OCI-LY7 (cell line): ENCODE measurements at regions not wholly inside any gene's neighbourhood (a gene's known extent, or its start where the extent isn't known, plus 50 kb on each side); places are given as distances from the start of the nearest gene placed in this dataset.

Experiments used
- BruUV-seq: library from RNA; stranded (reverse); fragments of 400-500 nt; replicated peaks from 2 replicates; lab custom pipeline; 2021; lab: Mats Ljungman, UMichigan
- CTCF ChIA-PET: fragments of 300-600 bp; sonication (Branson Sonifier 250); formaldehyde crosslinking; loops from one replicate; lab custom pipeline; 2022; ENCODE audit warnings: antibody characterized with exemption; ENCODE audit not compliant: unreplicated experiment; lab: Charles Lee
- POLR2A ChIA-PET: fragments of 300-600 bp; sonication (Branson Sonifier 250); formaldehyde crosslinking; loops from one replicate; lab custom pipeline; 2022; ENCODE audit warnings: antibody characterized with exemption; lab: Charles Lee
- DNase-seq: peaks from one replicate; pipeline ENCODE4 v3.0.0-alpha.2; 2015; ENCODE audit warnings: low spot score
- H2AFZ ChIP-seq: fragments of 200-600 bp; sonication (generic), shearing (Covaris generic); 2 replicates; pipeline ENCODE4 v1.6.1; 2014; ENCODE audit warnings: mild to moderate bottlenecking, antibody characterized with exemption, low read length, moderate library complexity
- H3K27ac ChIP-seq: fragments of 200-600 bp; sonication (generic); 2 replicates; pipeline ENCODE4 v1.5.1; 2014; ENCODE audit warnings: mixed run types, low read depth, mild to moderate bottlenecking, moderate library complexity, low read length, inconsistent platforms; ENCODE audit not compliant: poor library complexity, severe bottlenecking
- H3K36me3 ChIP-seq: fragments of 200-600 bp; sonication (generic); 2 replicates; pipeline ENCODE4 v1.6.1; 2014; ENCODE audit warnings: mild to moderate bottlenecking, antibody characterized with exemption, low read length, moderate library complexity, mixed read lengths; ENCODE audit not compliant: insufficient read depth
- H3K4me1 ChIP-seq: fragments of 200-600 bp; sonication (generic); 2 replicates; pipeline ENCODE4 v1.5.1; 2014; ENCODE audit warnings: mild to moderate bottlenecking, low read length; ENCODE audit not compliant: insufficient read depth, poor library complexity, severe bottlenecking
- H3K4me2 ChIP-seq: fragments of 200-600 bp; sonication (generic); 2 replicates; pipeline ENCODE4 v1.6.1; 2014; ENCODE audit warnings: mild to moderate bottlenecking, low read length
- H3K4me3 ChIP-seq: fragments of 200-600 bp; sonication (generic); 2 replicates; pipeline ENCODE4 v1.5.1; 2014; ENCODE audit warnings: mild to moderate bottlenecking, low read depth, low read length; ENCODE audit not compliant: poor library complexity, severe bottlenecking
- H3K79me2 ChIP-seq: fragments of 200-600 bp; sonication (generic); 2 replicates; pipeline ENCODE4 v1.6.1; 2016; ENCODE audit warnings: low read depth, mild to moderate bottlenecking, low read length, moderate library complexity, mixed read lengths; ENCODE audit not compliant: insufficient read depth
- H3K9me2 ChIP-seq: fragments of 200-600 bp; sonication (generic); 2 replicates; pipeline ENCODE4 v1.6.1; 2016; ENCODE audit warnings: mild to moderate bottlenecking, low read length, mixed read lengths; ENCODE audit not compliant: insufficient read depth
- H3K9me3 ChIP-seq: fragments of 200-600 bp; sonication (generic); 2 replicates; pipeline ENCODE4 v1.6.1; 2014; ENCODE audit warnings: mild to moderate bottlenecking, mixed run types, low read length, mixed read lengths
- H4K20me1 ChIP-seq: fragments of 200-600 bp; sonication (generic); 2 replicates; pipeline ENCODE4 v1.6.1; 2014; ENCODE audit warnings: mild to moderate bottlenecking, antibody characterized with exemption, low read length, moderate library complexity, mixed read lengths; ENCODE audit not compliant: insufficient read depth
- CTCF ChIP-seq: fragments of 200-600 bp; sonication (generic); conservative IDR thresholded peaks from 2 replicates; pipeline ENCODE4 v1.5.1; 2014; ENCODE audit warnings: mild to moderate bottlenecking, antibody characterized with exemption, low read length, moderate library complexity, mixed read lengths
- EZH2phosphoT487 ChIP-seq: fragments of 200-600 bp; sonication (generic); IDR thresholded peaks from 2 replicates; pipeline ENCODE4 v1.6.1; 2018; ENCODE audit warnings: low read depth, borderline replicate concordance, mild to moderate bottlenecking, mixed run types, antibody characterized with exemption, low read length, moderate library complexity, mixed read lengths
- intact Hi-C: fragments of 100-400 bp; cut with micrococcal nuclease; formaldehyde crosslinking; loops from one replicate; pipeline ENCODE4 v1.10.0; 2022; ENCODE audit not compliant: unreplicated experiment

- H3K27ac ChIP-seq: no peak overlapping the region
- intact Hi-C loops: no loop called here
- no peak for TF ChIP-seq CTCF
- TF ChIP-seq EZH2phosphoT487: no peak
- ChIA-PET CTCF (no interaction called here), POLR2A (no interaction called here)
- no peaks in the 10 kb centered on the region for H3K36me3 ChIP-seq
- H3K9me3 ChIP-seq: no peaks in the 10 kb centered on the region
- H3K79me2 ChIP-seq: no peaks in the 10 kb centered on the region
- BruUV-seq: no TSS peak
- no peak overlapping the region for H3K4me3 ChIP-seq
- no peaks in the 10 kb centered on the region for H3K9me2 ChIP-seq
- H3K4me2 ChIP-seq: no peak overlapping the region
- no peaks in the 10 kb centered on the region for H3K4me1 ChIP-seq
- no peak overlapping the region for H2AFZ ChIP-seq
- H4K20me1 ChIP-seq: no peaks in the 10 kb centered on the region
- DNase-seq: no peak
Measured at GRCh38 chr10:128242641-128243040, 116.4 kb upstream of the MKI67 start.

GRCh38 chr10:128245026-128245425 is 118.8 kb upstream of the MKI67 start:
- Histone ChIP-seq H3K4me2 (no peak overlapping the region), H3K36me3 (no peaks in the 10 kb centered on the region), H3K79me2 (no peaks in the 10 kb centered on the region), H3K9me2 (no peaks in the 10 kb centered on the region), H2AFZ (no peak overlapping the region), H3K4me3 (no peak overlapping the region), H3K9me3 (no peaks in the 10 kb centered on the region), H4K20me1 (no peaks in the 10 kb centered on the region), H3K27ac (no peak overlapping the region), H3K4me1 (no peaks in the 10 kb centered on the region)
- intact Hi-C loops: no loop called here
- DNase-seq: no peak
- no TSS peak for BruUV-seq
- TF ChIP-seq EZH2phosphoT487: no peak
- ChIA-PET POLR2A (no interaction called here), CTCF (no interaction called here)

- CTCF ChIA-PET: no interaction called here
- Histone ChIP-seq H4K20me1 (no peaks in the 10 kb centered on the region), H3K4me2 (no peak overlapping the region), H3K36me3 (no peaks in the 10 kb centered on the region), H3K4me1 (no peaks in the 10 kb centered on the region), H3K4me3 (no peak overlapping the region), H3K79me2 (no peaks in the 10 kb centered on the region), H3K9me2 (no peaks in the 10 kb centered on the region), H2AFZ (no peak overlapping the region), H3K27ac (no peak overlapping the region), H3K9me3 (no peaks in the 10 kb centered on the region)
- no peak for DNase-seq
- TF ChIP-seq CTCF (no peak), EZH2phosphoT487 (no peak)
- no TSS peak for BruUV-seq
- intact Hi-C loops: no loop called here
- POLR2A ChIA-PET: no interaction called here
Measured at GRCh38 chr10:128247576-128247975, 121.4 kb upstream of the MKI67 start.
